Lower lobe of right lung (tissue), 2 donors: ENCODE measurements at regions not wholly inside any gene's neighbourhood (a gene's known extent, or its start where the extent isn't known, plus 50 kb on each side); places are given as distances from the start of the nearest gene placed in this dataset.

Source experiments
- ATAC-seq, 2 donors: fragments of 200-7000 bp; cut with Tn5 transposase; one replicate each; pipeline ENCODE4 v1.9.1; 2020 to 2022; ENCODE audit warnings: mild to moderate bottlenecking in 2 of 2, moderate library complexity in 2 of 2
- DNase-seq: peaks from one replicate; pipeline ENCODE4 v3.0.0-alpha.2; 2020
- H3K27ac ChIP-seq: fragments of 200-600 bp; one replicate; pipeline ENCODE4 v1.8.0; 2022
- H3K27me3 ChIP-seq: fragments of 200-600 bp; one replicate; pipeline ENCODE4 v1.8.0; 2022; ENCODE audit warnings: low read depth
- H3K36me3 ChIP-seq: fragments of 200-600 bp; one replicate; pipeline ENCODE4 v1.8.0; 2022; ENCODE audit warnings: mild to moderate bottlenecking
- H3K4me1 ChIP-seq: fragments of 200-600 bp; one replicate; pipeline ENCODE4 v1.8.0; 2022
- H3K4me3 ChIP-seq: fragments of 200-600 bp; one replicate; pipeline ENCODE4 v1.8.0; 2022; ENCODE audit warnings: mild to moderate bottlenecking
- H3K9me3 ChIP-seq: fragments of 200-600 bp; one replicate; pipeline ENCODE4 v1.8.0; 2022
- CTCF ChIP-seq: fragments of 200-600 bp; IDR thresholded peaks from one replicate; pipeline ENCODE4 v1.8.0; 2022; ENCODE audit warnings: antibody characterized with exemption, mild to moderate bottlenecking
- intact Hi-C: fragments of 100-400 bp; cut with DNase I; formaldehyde crosslinking; loops from one replicate; pipeline ENCODE4 v1.11.0; 2022
- donor health status: DM: no; HTN: yes; CAD: no; lungs with severe emphysema.

- no peak for ATAC-seq
- intact Hi-C loops: no loop called here
- peak; percentile 16 for DNase-seq
- no peaks in the 10 kb centered on the region for H3K9me3 ChIP-seq
- peaks cover 18% of the 10 kb centered on the region for H3K4me1 ChIP-seq
- no peak for TF ChIP-seq CTCF
- no peak overlapping the region for H3K27ac ChIP-seq
- no peak overlapping the region for H3K4me3 ChIP-seq
- H3K27me3 ChIP-seq: peaks cover 27% of the 10 kb centered on the region
- H3K36me3 ChIP-seq: no peaks in the 10 kb centered on the region
Measured at GRCh38 chr2:120869036-120869729, 133.5 kb downstream of the GLI2 start.

- intact Hi-C loops: no loop called here
- peaks cover 18% of the 10 kb centered on the region for H3K4me1 ChIP-seq
- no peak for ATAC-seq
Measured at GRCh38 chr2:120869730-120870466, 134.2 kb downstream of the GLI2 start.

GRCh38 chr2:120870467-120870788 is 134.8 kb downstream of the GLI2 start:
- Histone ChIP-seq H3K27me3 (peaks cover 27% of the 10 kb centered on the region), H3K27ac (no peak overlapping the region), H3K4me3 (no peak overlapping the region), H3K9me3 (no peaks in the 10 kb centered on the region), H3K4me1 (peaks cover 18% of the 10 kb centered on the region), H3K36me3 (no peaks in the 10 kb centered on the region)
- ATAC-seq: no peak
- DNase-seq: peak; percentile 19
- intact Hi-C loops: no loop called here
- TF ChIP-seq CTCF: no peak

More at GRCh38 chr2:120869730-120870466, 134.2 kb downstream of the GLI2 start:
- peaks cover 27% of the 10 kb centered on the region for H3K27me3 ChIP-seq
- no peaks in the 10 kb centered on the region for H3K9me3 ChIP-seq
- no peak overlapping the region for H3K27ac ChIP-seq
- no peaks in the 10 kb centered on the region for H3K36me3 ChIP-seq
- no peak for DNase-seq
- no peak overlapping the region for H3K4me3 ChIP-seq
- no peak for TF ChIP-seq CTCF

GRCh38 chr2:120871016-120871635 is 135.5 kb downstream of the GLI2 start:
- no peaks in the 10 kb centered on the region for H3K36me3 ChIP-seq
- peaks cover 18% of the 10 kb centered on the region for H3K4me1 ChIP-seq
- no peak overlapping the region for H3K27ac ChIP-seq
- no peak overlapping the region for H3K4me3 ChIP-seq
- DNase-seq (peak; percentile 18), ATAC-seq (no peak)
- peaks cover 27% of the 10 kb centered on the region for H3K27me3 ChIP-seq
- H3K9me3 ChIP-seq: no peaks in the 10 kb centered on the region
- intact Hi-C loops: no loop called here
- TF ChIP-seq CTCF: no peak

GRCh38 chr2:120871881-120872620 is 136.4 kb downstream of the GLI2 start:
- Histone ChIP-seq H3K36me3 (no peaks in the 10 kb centered on the region), H3K27ac (no peak overlapping the region), H3K27me3 (peaks cover 23% of the 10 kb centered on the region), H3K4me3 (no peak overlapping the region), H3K9me3 (no peaks in the 10 kb centered on the region), H3K4me1 (peaks cover 14% of the 10 kb centered on the region)
- ATAC-seq (no peak), DNase-seq (peak; percentile 33)
- intact Hi-C loops: no loop called here
- no peak for TF ChIP-seq CTCF
